Caki2 (cell line): ENCODE measurements at regions not wholly inside any gene's neighbourhood (a gene's known extent, or its start where the extent isn't known, plus 50 kb on each side); places are given as distances from the start of the nearest gene placed in this dataset.
A peak's percentile ranks its signal among the peaks of the same experiment; 100 is the strongest.

ENCODE experiments used
- DNase-seq: peaks from one replicate; pipeline ENCODE4 v3.0.0-alpha.2; 2015; ENCODE audit warnings: low read depth
- in situ Hi-C: cut with HindIII; loops from 2 replicates; pipeline ENCODE4 v1.10.0; 2016; ENCODE audit warnings: low sequenced_read_pairs, low pct_unique_long_range_greater_than_20kb, mixed read lengths

- in situ Hi-C loops: no loop called here
- DNase-seq: no peak
Observed at GRCh38 chr6:1536526-1537429, 72.9 kb upstream of the FOXC1 start.

DNA sequence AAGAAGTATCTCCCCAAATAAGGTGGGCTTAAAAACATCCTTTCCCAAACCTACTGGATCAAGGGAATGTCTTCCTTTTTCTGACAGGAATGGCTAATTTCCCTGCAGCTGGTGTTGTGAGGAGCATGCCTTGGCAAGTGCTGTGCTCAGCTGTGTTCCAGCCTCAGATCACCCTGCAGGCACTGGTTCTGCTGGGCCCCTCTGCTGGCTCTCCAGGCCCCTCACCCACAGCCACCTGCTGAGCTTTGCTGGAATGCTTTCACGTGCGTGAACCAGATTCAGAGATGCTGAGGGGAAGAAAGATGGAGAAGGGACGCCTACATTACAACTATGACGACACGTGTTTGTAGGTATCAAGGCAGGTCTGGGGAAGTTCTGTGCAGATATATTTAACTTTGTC is 71.3 kb upstream of the FOXC1 start:
- no peak for DNase-seq
- in situ Hi-C loops: no loop called here

- no peak for DNase-seq
- in situ Hi-C loops: no loop called here
Observed at GRCh38 chr6:1538810-1539478, 70.8 kb upstream of the FOXC1 start.

DNA sequence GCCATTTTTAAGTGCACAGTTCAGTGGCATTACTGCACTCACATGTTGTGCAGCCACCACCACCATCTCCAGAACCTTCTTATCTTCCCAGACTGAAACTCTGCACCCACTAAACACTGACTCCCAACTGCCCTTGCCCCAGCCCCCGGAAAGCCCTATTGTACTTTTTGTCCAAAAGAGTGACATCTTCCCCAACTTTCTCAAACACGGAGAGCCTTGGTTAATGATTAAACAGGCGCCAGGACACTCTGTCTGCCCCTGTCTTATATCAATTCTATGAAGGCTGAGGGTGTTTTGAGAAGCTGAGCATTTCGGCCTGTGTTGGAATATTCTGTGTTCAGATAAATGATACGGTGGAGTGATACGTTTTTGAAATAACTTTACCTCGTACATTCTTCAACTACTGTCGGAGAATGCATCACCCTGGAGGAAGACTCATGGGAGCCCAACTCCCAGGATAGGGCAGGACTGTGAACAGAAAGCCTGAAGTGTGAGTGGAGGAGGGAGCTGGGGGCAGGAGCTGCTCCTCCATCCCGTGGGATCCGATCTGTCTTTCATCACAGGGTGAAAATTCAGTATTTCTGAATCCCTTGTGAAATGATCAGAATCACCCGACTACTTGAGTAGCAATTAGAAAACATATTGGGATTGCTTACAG is 68.7 kb upstream of the FOXC1 start:
- DNase-seq: no peak
- in situ Hi-C loops: no loop called here

- in situ Hi-C loops: no loop called here
Observed at GRCh38 chr6:1542335-1542734, 67.4 kb upstream of the FOXC1 start.

GRCh38 chr6:1542764-1543163 is 67.0 kb upstream of the FOXC1 start:
- no peak for DNase-seq
- in situ Hi-C loops: no loop called here

More at GRCh38 chr6:1542335-1542734, 67.4 kb upstream of the FOXC1 start:
- no peak for DNase-seq

- in situ Hi-C loops: no loop called here
- no peak for DNase-seq
Observed at GRCh38 chr6:1544000-1544399, 65.7 kb upstream of the FOXC1 start.

DNA sequence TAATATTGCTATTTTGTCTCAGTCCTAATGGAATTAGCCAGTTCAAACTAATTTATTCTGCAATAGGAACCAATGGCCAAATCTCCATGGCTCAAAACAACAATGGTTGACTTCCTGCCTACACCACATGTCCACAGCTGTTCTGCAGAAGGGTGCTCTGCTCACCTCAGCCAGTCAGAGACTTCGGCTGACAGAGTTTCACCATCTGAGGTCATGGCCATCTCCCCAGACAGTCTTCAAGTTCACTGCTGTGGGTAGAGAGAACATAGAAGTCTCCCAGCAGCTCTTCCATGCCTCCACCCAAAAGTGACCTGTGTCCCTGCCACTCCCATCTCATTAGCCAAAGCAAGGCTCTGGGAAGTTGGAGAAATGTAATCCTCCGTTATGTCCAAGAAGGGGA is 65.1 kb upstream of the FOXC1 start:
- in situ Hi-C loops: no loop called here
- DNase-seq: no peak

DNA sequence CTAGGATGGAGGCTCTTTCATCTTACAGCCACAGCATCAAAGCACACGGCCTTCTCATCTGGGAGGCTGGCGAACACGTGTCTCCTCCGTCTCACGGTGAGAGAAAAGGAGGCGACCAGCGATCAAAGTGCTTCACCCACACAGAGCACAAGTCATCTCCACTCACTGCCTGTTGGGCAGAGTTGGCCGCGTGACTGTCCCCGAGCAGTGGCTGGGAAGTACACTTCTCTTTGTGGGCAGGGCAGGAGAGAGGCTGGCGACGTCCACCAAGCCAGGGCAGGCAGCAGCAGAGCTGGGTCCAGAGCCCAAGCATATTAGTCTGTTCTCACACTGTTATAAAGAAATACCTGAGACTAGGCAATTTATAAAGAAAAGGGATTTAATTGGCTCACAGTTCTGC is 64.1 kb upstream of the FOXC1 start:
- in situ Hi-C loops: no loop called here
- no peak for DNase-seq

- no peak for DNase-seq
- in situ Hi-C loops: no loop called here
Observed at GRCh38 chr6:1547785-1548184, 61.9 kb upstream of the FOXC1 start.

DNA sequence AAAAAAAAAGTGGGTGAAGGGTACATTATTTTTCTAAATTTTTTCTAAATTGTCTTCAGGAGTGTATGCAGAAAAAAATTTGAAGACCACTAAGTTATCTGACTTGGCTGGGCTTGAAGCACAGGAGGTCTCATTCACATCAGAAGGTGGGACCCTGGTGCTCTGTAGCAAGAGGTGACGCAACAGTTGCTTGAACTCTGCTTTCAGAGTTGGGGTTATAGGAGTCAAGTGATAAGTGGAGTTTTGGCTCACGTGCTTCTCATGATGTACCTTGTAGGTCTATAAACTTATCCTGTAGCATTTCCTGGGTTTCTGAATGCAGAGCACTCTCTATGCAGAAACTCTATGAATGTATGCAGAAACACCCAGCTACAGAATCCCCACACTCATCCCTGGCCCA is 58.5 kb upstream of the FOXC1 start:
- in situ Hi-C loops: no loop called here
- DNase-seq: no peak

DNA sequence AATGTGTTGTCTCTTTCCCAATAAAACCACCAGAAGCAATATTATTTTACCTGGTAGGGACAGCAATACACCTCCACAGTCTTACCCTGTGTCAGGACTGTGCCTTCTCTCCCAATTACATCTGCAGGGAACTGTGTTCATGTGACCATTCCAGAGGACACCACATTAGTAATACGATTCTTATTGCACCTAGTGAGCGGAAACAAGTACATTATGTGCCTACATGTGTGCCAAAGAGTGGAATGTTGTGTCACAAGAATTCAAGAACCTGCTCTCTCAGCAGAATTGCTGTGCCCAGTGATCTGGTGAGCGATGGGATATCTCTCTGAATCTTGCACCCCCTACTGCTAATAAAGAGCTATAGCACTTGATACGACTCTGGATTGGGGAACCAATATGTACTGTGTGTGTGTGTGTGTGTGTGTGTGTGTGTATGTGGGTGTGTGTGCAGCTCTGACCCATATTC is 57.4 kb upstream of the FOXC1 start:
- in situ Hi-C loops: no loop called here

GRCh38 chr6:1553562-1554083 is 56.1 kb upstream of the FOXC1 start:
- in situ Hi-C loops: no loop called here
- DNase-seq: no peak

More for the DNA sequence above, 57.4 kb upstream of the FOXC1 start:
- no peak for DNase-seq

DNA sequence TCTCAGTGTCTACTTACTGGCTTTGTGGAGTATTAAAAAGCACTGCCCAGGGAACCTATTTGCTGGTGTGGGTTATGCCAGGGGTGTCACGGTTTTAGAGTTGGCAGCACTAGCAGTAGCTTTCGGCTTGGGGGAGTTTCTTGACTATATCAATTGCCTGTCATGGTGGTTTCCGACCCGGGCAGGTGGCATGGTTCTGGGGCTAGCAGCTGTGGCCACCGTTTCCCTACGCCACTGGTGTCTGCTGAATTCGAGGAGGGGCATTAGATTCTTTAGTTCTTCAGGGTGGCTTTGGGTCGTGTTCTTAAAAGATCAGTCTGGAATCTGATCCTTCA is 55.6 kb upstream of the FOXC1 start:
- in situ Hi-C loops: no loop called here
- DNase-seq: no peak

DNA sequence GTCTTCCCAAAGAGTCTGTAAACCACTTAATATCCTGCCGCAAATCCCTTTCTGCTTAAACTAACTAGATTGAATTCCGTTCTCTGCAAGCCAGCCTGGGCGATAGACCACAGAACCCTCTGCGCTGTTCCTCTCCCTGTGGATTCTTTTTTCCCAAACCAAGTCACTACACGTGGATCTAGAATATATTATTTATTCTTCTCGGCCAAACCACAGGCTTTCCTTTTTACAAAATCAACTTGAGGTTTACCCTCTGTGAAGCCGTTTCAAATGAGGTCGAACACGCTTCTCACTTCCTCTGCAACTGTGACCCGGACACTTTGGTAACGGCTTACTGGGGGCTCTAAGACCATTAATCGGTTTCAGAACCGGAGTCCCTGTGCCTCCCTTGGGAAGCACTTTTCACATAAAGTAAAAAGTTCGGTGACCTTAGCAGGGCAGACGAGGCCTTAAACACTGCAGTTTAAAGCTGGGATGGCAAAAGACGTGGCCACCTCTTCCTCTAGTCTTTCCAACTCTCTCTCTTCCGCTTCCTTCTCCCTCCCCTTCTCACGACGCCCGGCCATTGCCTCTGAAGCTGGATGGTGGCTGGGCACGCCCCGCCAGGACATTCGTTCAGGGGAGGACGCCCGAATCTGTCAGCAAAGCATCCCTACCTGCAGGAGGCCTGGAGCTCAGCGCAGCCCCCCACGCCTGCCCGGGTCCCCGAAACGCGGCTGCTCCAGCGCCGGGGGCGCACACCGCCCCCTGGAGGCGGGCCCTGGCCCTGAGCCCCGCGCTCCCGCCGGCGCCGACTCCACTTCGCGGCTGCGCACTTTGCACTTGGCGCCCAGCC is 55.0 kb upstream of the FOXC1 start:
- peak; percentile 56 for DNase-seq
- in situ Hi-C loops: no loop called here

DNA sequence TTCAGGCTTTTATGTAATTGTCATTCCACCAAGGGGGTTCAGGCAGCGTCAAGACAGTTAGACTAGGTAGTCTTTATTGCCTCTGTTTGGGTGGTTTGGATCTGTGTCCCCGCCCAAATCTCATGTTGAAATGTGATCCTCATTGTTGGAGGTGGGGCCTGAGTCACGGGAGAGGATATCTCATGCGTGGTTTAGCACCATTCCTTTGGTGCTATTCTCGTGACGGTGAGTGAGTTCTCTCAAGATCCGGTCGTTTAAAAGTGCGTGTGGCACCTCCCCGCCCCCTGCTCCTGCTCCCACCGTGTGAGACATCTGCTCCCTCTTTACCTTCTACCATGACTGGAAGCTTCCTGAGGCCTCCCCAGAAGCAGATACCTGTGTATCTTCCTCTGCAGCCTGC is 51.3 kb upstream of the FOXC1 start:
- no peak for DNase-seq
- in situ Hi-C loops: no loop called here
